CD14-positive monocyte (primary cell): ENCODE measurements at regions not wholly inside any gene's neighbourhood (a gene's known extent, or its start where the extent isn't known, plus 50 kb on each side); places are given as distances from the start of the nearest gene placed in this dataset.

Experiments
- DNase-seq, 3 donors: peaks; one replicate each; pipeline ENCODE4 v3.0.0-alpha.2; 2011 to 2022
- H2AFZ ChIP-seq: 2 replicates; pipeline ENCODE4 v1.6.0; 2012; ENCODE audit warnings: mild to moderate bottlenecking, low read depth, low read length, inconsistent platforms; ENCODE audit not compliant: insufficient read depth, poor library complexity, severe bottlenecking
- H3K27ac ChIP-seq, 2 donors: 1 replicate in 1 of 2; 2 replicates in 1 of 2; pipeline ENCODE4 v1.5.1; 2012 to 2013; ENCODE audit warnings: low read length in 2 of 2, control low read depth in 1 of 2, inconsistent platforms in 1 of 2, low read depth in 1 of 2, mild to moderate bottlenecking in 1 of 2
- H3K27me3 ChIP-seq, 2 donors: one replicate each; pipeline versions ENCODE4 v1.6.0 to v1.6.1; 2011 to 2013; ENCODE audit warnings: low read length in 2 of 2; ENCODE audit not compliant: control insufficient read depth in 2 of 2, insufficient read depth in 2 of 2
- H3K36me3 ChIP-seq, 2 donors: replicated peaks in 1 of 2; 1 replicate in 1 of 2; 2 replicates in 1 of 2; pipeline versions ENCODE4 v1.5.1 to v1.6.1; 2012 to 2013; ENCODE audit warnings: low read length in 2 of 2, control low read depth in 1 of 2, inconsistent platforms in 1 of 2, mild to moderate bottlenecking in 1 of 2; ENCODE audit not compliant: insufficient read depth in 2 of 2, control insufficient read depth in 1 of 2
- H3K4me1 ChIP-seq, 2 donors: 1 replicate in 1 of 2; 2 replicates in 1 of 2; pipeline versions ENCODE4 v1.5.1 to v1.6.1; 2012 to 2013; ENCODE audit warnings: low read length in 2 of 2, control low read depth in 1 of 2, inconsistent platforms in 1 of 2, mild to moderate bottlenecking in 1 of 2, moderate library complexity in 1 of 2; ENCODE audit not compliant: insufficient read depth in 2 of 2, control insufficient read depth in 1 of 2
- H3K4me2 ChIP-seq: replicated peaks from 2 replicates; pipeline ENCODE3; 2012; ENCODE audit warnings: low read length, moderate library complexity, mild to moderate bottlenecking; ENCODE audit not compliant: poor library complexity, severe bottlenecking; ENCODE audit errors: extremely low read depth
- H3K4me3 ChIP-seq, 3 experiments: fragments of 200-600 bp in 1 of 3; sonication (generic) in 1 of 3; replicated peaks in 1 of 3; 1 replicate in 2 of 3; 2 replicates in 1 of 3; pipeline ENCODE4 v1.5.1; 2011 to 2013; ENCODE audit warnings: low read length in 3 of 3, mild to moderate bottlenecking in 3 of 3, control low read depth in 2 of 3, low read depth in 2 of 3, inconsistent platforms in 1 of 3, moderate library complexity in 1 of 3
- H3K79me2 ChIP-seq: 2 replicates; pipeline ENCODE4 v1.6.0; 2012; ENCODE audit warnings: mild to moderate bottlenecking, control low read depth, inconsistent platforms, low read length, moderate library complexity; ENCODE audit not compliant: insufficient read depth
- H3K9ac ChIP-seq: 2 replicates; pipeline ENCODE4 v1.6.0; 2017; ENCODE audit warnings: low read length, mild to moderate bottlenecking; ENCODE audit not compliant: insufficient read depth, poor library complexity, severe bottlenecking
- H3K9me3 ChIP-seq, 2 donors: replicated peaks in 1 of 2; 1 replicate in 1 of 2; 2 replicates in 1 of 2; pipeline versions ENCODE4 v1.5.1 to v1.6.1; 2012 to 2013; ENCODE audit warnings: low read length in 2 of 2, control low read depth in 1 of 2; ENCODE audit not compliant: control insufficient read depth in 1 of 2, insufficient read depth in 1 of 2
- H4K20me1 ChIP-seq: 2 replicates; pipeline ENCODE4 v1.6.0; 2012; ENCODE audit warnings: mild to moderate bottlenecking, low read length, control low read depth, moderate library complexity; ENCODE audit not compliant: insufficient read depth
- H3K27ac Mint-ChIP-seq, 7 donors: one replicate each; pipeline ENCODE4 v1.8.0; 2020; ENCODE audit warnings: mild to moderate bottlenecking in 7 of 7, mixed read lengths in 7 of 7, moderate library complexity in 6 of 7, inconsistent platforms in 2 of 7
- H3K27me3 Mint-ChIP-seq, 3 donors: one replicate each; pipeline ENCODE4 v1.8.0; 2021 to 2022; ENCODE audit warnings: low read depth in 3 of 3, mild to moderate bottlenecking in 3 of 3, mixed read lengths in 3 of 3, moderate library complexity in 3 of 3, inconsistent platforms in 1 of 3
- H3K36me3 Mint-ChIP-seq, 2 donors: one replicate each; pipeline ENCODE4 v1.8.0; 2020; ENCODE audit warnings: mixed read lengths in 2 of 2, inconsistent platforms in 1 of 2, mild to moderate bottlenecking in 1 of 2
- H3K4me1 Mint-ChIP-seq: one replicate; pipeline ENCODE4 v1.8.0; 2020; ENCODE audit warnings: mild to moderate bottlenecking, mixed read lengths
- H3K4me3 Mint-ChIP-seq, 2 donors: one replicate each; pipeline ENCODE4 v1.8.0; 2020; ENCODE audit warnings: mild to moderate bottlenecking in 2 of 2, mixed read lengths in 2 of 2, moderate library complexity in 1 of 2
- H3K9me3 Mint-ChIP-seq, 7 donors: one replicate each; pipeline ENCODE4 v1.8.0; 2020 to 2022; ENCODE audit warnings: mixed read lengths in 7 of 7, mild to moderate bottlenecking in 6 of 7, moderate library complexity in 6 of 7, inconsistent platforms in 2 of 7
- CTCF ChIP-seq: fragments of 200-600 bp; IDR thresholded peaks from one replicate; pipeline ENCODE4 v1.8.0; 2022; ENCODE audit warnings: antibody characterized with exemption, mild to moderate bottlenecking
- WGBS: methylation state at CpG from one replicate; pipeline ENCODE4 v1.1.5; 2013; ENCODE audit warnings: missing lambda C conversion rate; ENCODE audit not compliant: insufficient coverage; 5-methylcytosine and 5-hydroxymethylcytosine counted together
- intact Hi-C, 2 donors: fragments of 100-400 bp; cut with micrococcal nuclease; formaldehyde crosslinking; loops; one replicate each; pipeline versions ENCODE4 v1.15.0 to v1.15.1; 2023

- Mint-ChIP-seq H3K9me3 (peaks cover 0 to 8% (median 5%) of the 10 kb centered on the region in 7 donors), H3K36me3 (no peaks in the 10 kb centered on the region), H3K4me1 (no peaks in the 10 kb centered on the region), H3K27ac (no peak overlapping the region), H3K27me3 (peaks cover 0 to 2% (median 0%) of the 10 kb centered on the region in 3 donors), H3K4me3 (no peak overlapping the region)
- no peak for DNase-seq
- Histone ChIP-seq H2AFZ (no peak overlapping the region), H3K27ac (no peak overlapping the region), H3K9me3 (peaks cover 0 to 4% of the 10 kb centered on the region in 2 donors), H3K4me1 (no peaks in the 10 kb centered on the region), H3K27me3 (no peaks in the 10 kb centered on the region), H3K4me2 (no peak overlapping the region), H3K36me3 (no peaks in the 10 kb centered on the region), H3K79me2 (no peaks in the 10 kb centered on the region), H3K4me3 (no peak overlapping the region), H4K20me1 (no peaks in the 10 kb centered on the region), H3K9ac (no peak overlapping the region)
- WGBS: 60% methylated on average over 1 of the region's 3 CpGs
- TF ChIP-seq CTCF: no peak
- intact Hi-C loops: no loop called here
These were observed 110.7 kb upstream of the OLFM3 start for GRCh38 chr1:102107441-102107840.

- Mint-ChIP-seq H3K4me1 (no peaks in the 10 kb centered on the region), H3K9me3 (peaks cover 0 to 8% (median 5%) of the 10 kb centered on the region in 7 donors), H3K27me3 (no peaks in the 10 kb centered on the region), H3K27ac (no peak overlapping the region), H3K36me3 (no peaks in the 10 kb centered on the region), H3K4me3 (no peak overlapping the region)
- Histone ChIP-seq H2AFZ (no peak overlapping the region), H3K4me1 (no peaks in the 10 kb centered on the region), H3K4me3 (no peak overlapping the region), H3K27ac (no peak overlapping the region), H3K36me3 (no peaks in the 10 kb centered on the region), H3K9ac (no peak overlapping the region), H3K79me2 (no peaks in the 10 kb centered on the region), H3K4me2 (no peak overlapping the region), H3K27me3 (no peaks in the 10 kb centered on the region), H4K20me1 (no peaks in the 10 kb centered on the region), H3K9me3 (peaks cover 0 to 4% of the 10 kb centered on the region in 2 donors)
- DNase-seq: no peak
- no peak for TF ChIP-seq CTCF
- WGBS: 100% methylated on average over 1 of the region's 3 CpGs
- intact Hi-C loops: no loop called here
These were observed 109.3 kb upstream of the OLFM3 start for GRCh38 chr1:102105931-102106550.
